Heart right ventricle (tissue), 16 donors: ENCODE measurements at regions not wholly inside any gene's neighbourhood (a gene's known extent, or its start where the extent isn't known, plus 50 kb on each side); places are given as distances from the start of the nearest gene placed in this dataset.

Experiments
- ATAC-seq, 8 donors: fragments of 200-7000 bp; cut with Tn5 transposase; one replicate each; pipeline ENCODE4 v1.9.1; 2020; ENCODE audit warnings: mild to moderate bottlenecking in 8 of 8, moderate library complexity in 8 of 8, moderate number of reproducible peaks in 1 of 8
- DNase-seq, 2 donors: peaks; one replicate each; pipeline ENCODE4 v3.0.0-alpha.2; 2020
- H3K27ac ChIP-seq, 10 donors: fragments of 200-600 bp; sonication (generic) in 2 of 10; one replicate each; pipeline versions ENCODE4 v1.5.0 to v1.8.0; 2020 to 2022; ENCODE audit warnings: mild to moderate bottlenecking in 3 of 10
- H3K27me3 ChIP-seq, 7 donors: fragments of 200-600 bp; one replicate each; pipeline ENCODE4 v1.8.0; 2021 to 2022; ENCODE audit warnings: mild to moderate bottlenecking in 2 of 7
- H3K36me3 ChIP-seq, 9 donors: fragments of 200-600 bp; sonication (generic) in 1 of 9; one replicate each; pipeline versions ENCODE4 v1.5.0 to v1.8.0; 2020 to 2022; ENCODE audit warnings: mild to moderate bottlenecking in 2 of 9
- H3K4me1 ChIP-seq, 9 donors: fragments of 200-600 bp; sonication (generic) in 1 of 9; one replicate each; pipeline versions ENCODE4 v1.5.0 to v1.8.0; 2020 to 2022; ENCODE audit warnings: mild to moderate bottlenecking in 4 of 9
- H3K4me3 ChIP-seq, 10 donors: fragments of 200-600 bp; sonication (generic) in 2 of 10; one replicate each; pipeline versions ENCODE4 v1.5.0 to v1.8.0; 2020 to 2022; ENCODE audit warnings: mild to moderate bottlenecking in 7 of 10, moderate library complexity in 2 of 10
- H3K9me3 ChIP-seq, 11 donors: fragments of 200-600 bp in 10 of 11; sonication (generic) in 2 of 11; one replicate each; pipeline versions ENCODE4 v1.5.0 to v1.8.0; 2013 to 2022; ENCODE audit warnings: mild to moderate bottlenecking in 2 of 11, control low read depth in 1 of 11, moderate library complexity in 1 of 11
- WGBS, 2 donors: extraction: QIAGEN DNeasy Blood & Tissue Kit; methylation state at CpG; one replicate each; pipeline ENCODE4 v1.1.7; 2013; ENCODE audit warnings: inconsistent platforms in 1 of 2; 5-methylcytosine and 5-hydroxymethylcytosine counted together
- intact Hi-C, 10 donors: fragments of 100-400 bp; cut with DNase I; formaldehyde crosslinking; loops; one replicate each; pipeline versions ENCODE4 v1.11.1 to v1.14.2; 2022
- TF ChIP-seq, protein P1 (sequence below), 9 donors: fragments of 200-600 bp; sonication (generic) in 2 of 9; IDR thresholded peaks; one replicate each; pipeline versions ENCODE4 v1.5.0 to v1.8.0; 2021 to 2022; ENCODE audit warnings: antibody characterized with exemption in 9 of 9, mild to moderate bottlenecking in 5 of 9, moderate library complexity in 1 of 9
- donor health status: Arrhythmogenic right ventricular cardiomyopathy.
- donor health status: ischemic (EF 13 %, LVEDD 7.1; RV severe dilation, severe dysfunction).
- donor health status: healthy with polysubstance abuse.
- donor health status: DM: no; HTN: yes; CAD: no.
- donor health status: DM: no; HTN: no; CAD: no.
- donor health status: ischemic (EF 25% LVEDD 6.9; RV normal size, moderate dysfunction).
- donor health status: ischemic (EF 25% LVEDD 5.7; RV mildly dilated, moderate dysfunction).
- donor health status: healthy.
- donor health status: DM: yes; HTN: yes; CAD: no.
- donor health status: Ischemic cardiomyopathy.
- donor health status: ischemic (EF 35%, LVEDD 5.7; RV mildly dilated, moderate dysfunction).
- donor health status: nonischemic (EF 11% LVEDD 7.7; RV severe dilation, severe dysfunction).
- donor health status: DM: yes; HTN: yes; CAD: no.
- donor health status: PGD.
- donor health status: ischemic (EF 29% LVEDD 5.4; RV normal size, mild dysfunction).
- donor health status: nonischemic (EF 23%, LVEDD 6.1; RV moderate dilation, normal function).

DNA sequence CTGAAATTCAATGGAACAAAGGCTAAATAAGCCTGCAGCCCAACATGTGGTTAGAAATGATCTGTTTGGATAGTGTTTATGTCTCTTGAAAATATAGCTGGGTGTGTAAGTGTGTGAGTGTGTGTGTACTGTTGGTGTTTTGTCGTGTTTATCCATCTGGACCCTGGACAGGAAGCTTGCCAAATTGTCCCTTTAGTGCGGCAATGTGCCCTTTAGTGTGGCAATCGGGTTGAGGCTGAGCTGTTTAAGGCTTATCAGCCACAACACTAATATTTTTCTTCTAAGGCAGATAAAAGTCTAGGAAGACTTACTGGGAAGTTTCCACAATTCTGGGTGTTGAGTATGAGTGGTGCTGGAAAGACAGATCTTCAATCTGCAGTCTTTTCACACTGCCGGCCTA lies 180.2 kb downstream of the YTHDC2 start:
- H3K9me3 ChIP-seq, result no peaks in the 10 kb centered on the region
- WGBS, 2 donors, result 37 to 55% methylated on average over 4 of the region's 4 CpGs
- H3K4me3 ChIP-seq, result no peak overlapping the region
- TF ChIP-seq, protein P1, sequence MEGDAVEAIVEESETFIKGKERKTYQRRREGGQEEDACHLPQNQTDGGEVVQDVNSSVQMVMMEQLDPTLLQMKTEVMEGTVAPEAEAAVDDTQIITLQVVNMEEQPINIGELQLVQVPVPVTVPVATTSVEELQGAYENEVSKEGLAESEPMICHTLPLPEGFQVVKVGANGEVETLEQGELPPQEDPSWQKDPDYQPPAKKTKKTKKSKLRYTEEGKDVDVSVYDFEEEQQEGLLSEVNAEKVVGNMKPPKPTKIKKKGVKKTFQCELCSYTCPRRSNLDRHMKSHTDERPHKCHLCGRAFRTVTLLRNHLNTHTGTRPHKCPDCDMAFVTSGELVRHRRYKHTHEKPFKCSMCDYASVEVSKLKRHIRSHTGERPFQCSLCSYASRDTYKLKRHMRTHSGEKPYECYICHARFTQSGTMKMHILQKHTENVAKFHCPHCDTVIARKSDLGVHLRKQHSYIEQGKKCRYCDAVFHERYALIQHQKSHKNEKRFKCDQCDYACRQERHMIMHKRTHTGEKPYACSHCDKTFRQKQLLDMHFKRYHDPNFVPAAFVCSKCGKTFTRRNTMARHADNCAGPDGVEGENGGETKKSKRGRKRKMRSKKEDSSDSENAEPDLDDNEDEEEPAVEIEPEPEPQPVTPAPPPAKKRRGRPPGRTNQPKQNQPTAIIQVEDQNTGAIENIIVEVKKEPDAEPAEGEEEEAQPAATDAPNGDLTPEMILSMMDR (IDR thresholded peaks at IDR 0.05), result no peak
- intact Hi-C loops, result loop anchor here in 1 of 10 donors (5.0 kb wide), 1 partner anchor 639 kb away; no protein-coding TSS in a partner anchor
- no peak overlapping the region for H3K27ac ChIP-seq
- H3K4me1 ChIP-seq, result peaks cover 0 to 22% (median 13%) of the 10 kb centered on the region in 9 donors
- DNase-seq (no peak), ATAC-seq (no peak)
- H3K27me3 ChIP-seq, result peaks cover 0 to 23% (median 15%) of the 10 kb centered on the region in 7 donors
- no peaks in the 10 kb centered on the region for H3K36me3 ChIP-seq

DNA sequence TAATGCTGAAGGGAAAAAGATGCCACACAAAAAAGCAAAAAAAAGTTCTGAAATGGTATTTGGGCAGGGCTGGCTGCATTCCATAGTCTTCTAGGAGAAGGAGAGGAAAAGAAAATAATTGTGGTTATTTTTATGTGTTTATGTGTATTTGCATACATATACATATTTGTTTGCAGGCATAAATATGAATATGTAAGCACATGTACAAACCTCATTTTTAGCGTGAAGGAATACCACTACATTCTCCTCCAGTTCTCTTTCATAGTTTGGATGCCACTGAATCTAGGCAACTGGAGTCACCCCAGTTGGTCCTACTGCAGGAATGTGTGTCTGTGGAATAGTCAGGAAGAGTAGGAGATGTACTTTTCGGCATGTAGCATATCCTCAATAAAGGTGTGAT lies 181.1 kb downstream of the YTHDC2 start:
- Histone ChIP-seq H3K4me1 (peaks cover 0 to 22% (median 13%) of the 10 kb centered on the region in 9 donors), H3K36me3 (no peaks in the 10 kb centered on the region), H3K4me3 (no peak overlapping the region), H3K9me3 (no peaks in the 10 kb centered on the region), H3K27ac (no peak overlapping the region), H3K27me3 (peaks cover 0 to 23% (median 15%) of the 10 kb centered on the region in 7 donors)
- ATAC-seq (no peak), DNase-seq (no peak)
- 82 to 90% methylated on average over 2 of the region's 2 CpGs for WGBS, 2 donors
- intact Hi-C loops, result loop anchor here in 1 of 10 donors (5.0 kb wide), 1 partner anchor 638 kb away; no protein-coding TSS in a partner anchor
- TF ChIP-seq, protein P1 (IDR thresholded peaks at IDR 0.05), result no peak

DNA sequence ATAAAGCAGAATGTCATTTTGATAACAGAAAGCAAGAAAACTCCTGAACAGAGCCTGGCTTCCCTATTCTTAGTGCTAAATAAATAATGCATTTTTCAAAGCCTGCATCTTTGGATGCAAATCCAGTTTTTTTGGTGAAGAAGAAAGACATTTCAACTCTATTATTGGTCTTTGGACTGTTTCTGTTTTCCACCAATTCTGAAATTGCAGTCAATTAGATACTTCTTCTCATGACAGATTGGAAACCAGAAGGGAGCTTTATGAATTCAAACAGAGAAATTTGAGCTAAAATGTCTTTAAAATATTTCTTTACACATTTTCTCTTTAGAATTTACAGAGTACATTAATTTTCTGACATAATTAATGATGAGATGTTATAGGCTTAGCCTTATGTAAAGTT lies 189.8 kb downstream of the YTHDC2 start:
- Histone ChIP-seq H3K9me3 (peaks cover 0 to 25% (median 8%) of the 10 kb centered on the region in 11 donors), H3K27ac (no peak overlapping the region), H3K36me3 (no peaks in the 10 kb centered on the region), H3K4me3 (no peak overlapping the region), H3K4me1 (no peaks in the 10 kb centered on the region), H3K27me3 (peaks cover 0 to 7% (median 0%) of the 10 kb centered on the region in 7 donors)
- no peak for DNase-seq
- intact Hi-C loops, result no loop called here
- no peak for ATAC-seq
- TF ChIP-seq, protein P1 (IDR thresholded peaks at IDR 0.05), result no peak

DNA sequence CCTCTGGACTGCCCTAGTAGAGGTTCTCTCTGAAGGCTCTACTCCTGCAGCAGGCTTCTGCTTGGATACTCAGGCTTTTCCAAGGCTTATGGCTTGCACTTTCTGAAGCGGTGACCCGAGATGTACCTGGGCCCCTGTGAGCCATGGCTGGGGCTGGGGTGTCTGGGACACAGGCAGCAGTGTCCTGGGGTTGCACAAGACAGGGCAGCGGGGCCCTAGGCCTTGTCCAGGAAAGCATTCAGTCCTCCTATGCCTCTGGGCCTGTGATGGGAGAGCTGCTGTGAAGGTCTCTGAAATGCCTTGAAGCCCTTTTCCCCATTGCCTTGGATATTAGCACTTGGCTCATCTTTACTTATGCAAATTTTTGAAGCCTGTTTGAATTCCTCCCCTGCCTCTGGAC lies 192.2 kb downstream of the YTHDC2 start:
- Histone ChIP-seq H3K27me3 (peaks cover 0 to 7% (median 0%) of the 10 kb centered on the region in 7 donors), H3K36me3 (no peaks in the 10 kb centered on the region), H3K4me1 (no peaks in the 10 kb centered on the region), H3K9me3 (peaks cover 0 to 25% (median 8%) of the 10 kb centered on the region in 11 donors), H3K27ac (no peak overlapping the region), H3K4me3 (no peak overlapping the region)
- TF ChIP-seq, protein P1 (IDR thresholded peaks at IDR 0.05), result no peak
- 87 to 89% methylated on average over 3 of the region's 3 CpGs for WGBS, 2 donors
- intact Hi-C loops, result no loop called here
- DNase-seq (no peak), ATAC-seq (no peak)
